ENCODE measurements at regions not wholly inside any gene's neighbourhood (a gene's known extent, or its start where the extent isn't known, plus 50 kb on each side); places are given as distances from the start of the nearest gene placed in this dataset.

- Histone ChIP-seq H3K9me3 (ENCODE audit: control insufficient read depth, insufficient read depth, low read depth, low read length) (no peaks in the 10 kb centered on the region), H3K27ac (ENCODE audit: extremely low read depth, low read depth, low read length) (no peak overlapping the region), H3K36me3 (ENCODE audit: control insufficient read depth in 2 of 2, insufficient read depth in 1 of 2, low read length in 2 of 2) (no peaks in the 10 kb centered on the region), H3K4me3 (ENCODE audit: low read depth, low read length) (no peak overlapping the region), H3K4me1 (ENCODE audit: control insufficient read depth, insufficient read depth, low read length) (no peaks in the 10 kb centered on the region)
- TF ChIP-seq ZNF157 (tag by site-specific recombination; IDR thresholded peaks at IDR 0.05): no peak
- TF ChIP-seq, protein P1, sequence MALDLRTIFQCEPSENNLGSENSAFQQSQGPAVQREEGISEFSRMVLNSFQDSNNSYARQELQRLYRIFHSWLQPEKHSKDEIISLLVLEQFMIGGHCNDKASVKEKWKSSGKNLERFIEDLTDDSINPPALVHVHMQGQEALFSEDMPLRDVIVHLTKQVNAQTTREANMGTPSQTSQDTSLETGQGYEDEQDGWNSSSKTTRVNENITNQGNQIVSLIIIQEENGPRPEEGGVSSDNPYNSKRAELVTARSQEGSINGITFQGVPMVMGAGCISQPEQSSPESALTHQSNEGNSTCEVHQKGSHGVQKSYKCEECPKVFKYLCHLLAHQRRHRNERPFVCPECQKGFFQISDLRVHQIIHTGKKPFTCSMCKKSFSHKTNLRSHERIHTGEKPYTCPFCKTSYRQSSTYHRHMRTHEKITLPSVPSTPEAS (tag by site-specific recombination; IDR thresholded peaks at IDR 0.05): no peak
- TF ChIP-seq ZNF404 (tag by site-specific recombination; IDR thresholded peaks at IDR 0.05): no peak
- TF ChIP-seq ZNF133 (tag by site-specific recombination; IDR thresholded peaks at IDR 0.05): no peak
- ChIA-PET POLR2A (no interaction called here), CTCF (no interaction called here)
These were observed 133.2 kb downstream of the DNAJB6 start for GRCh38 chr7:157470017-157470322.

- no peak for TF ChIP-seq EGR2 (tag by site-specific recombination; IDR thresholded peaks at IDR 0.05; ENCODE audit: low read depth)
- TF ChIP-seq KLF7 (tag by site-specific recombination; IDR thresholded peaks at IDR 0.05; ENCODE audit: borderline replicate concordance): no peak
- TF ChIP-seq, protein P2, sequence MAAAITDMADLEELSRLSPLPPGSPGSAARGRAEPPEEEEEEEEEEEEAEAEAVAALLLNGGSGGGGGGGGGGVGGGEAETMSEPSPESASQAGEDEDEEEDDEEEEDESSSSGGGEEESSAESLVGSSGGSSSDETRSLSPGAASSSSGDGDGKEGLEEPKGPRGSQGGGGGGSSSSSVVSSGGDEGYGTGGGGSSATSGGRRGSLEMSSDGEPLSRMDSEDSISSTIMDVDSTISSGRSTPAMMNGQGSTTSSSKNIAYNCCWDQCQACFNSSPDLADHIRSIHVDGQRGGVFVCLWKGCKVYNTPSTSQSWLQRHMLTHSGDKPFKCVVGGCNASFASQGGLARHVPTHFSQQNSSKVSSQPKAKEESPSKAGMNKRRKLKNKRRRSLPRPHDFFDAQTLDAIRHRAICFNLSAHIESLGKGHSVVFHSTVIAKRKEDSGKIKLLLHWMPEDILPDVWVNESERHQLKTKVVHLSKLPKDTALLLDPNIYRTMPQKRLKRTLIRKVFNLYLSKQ (tag by site-specific recombination; IDR thresholded peaks at IDR 0.05; ENCODE audit: borderline replicate concordance): no peak
- no peak for TF ChIP-seq ZNF280D (tag by site-specific recombination; IDR thresholded peaks at IDR 0.05)
- no peak for TF ChIP-seq PBX3 (CRISPR knock-in tag; IDR thresholded peaks at IDR 0.05)
- TF ChIP-seq ZNF16 (tag by site-specific recombination; IDR thresholded peaks at IDR 0.05; ENCODE audit: low read depth): no peak
- TF ChIP-seq, protein P3, sequence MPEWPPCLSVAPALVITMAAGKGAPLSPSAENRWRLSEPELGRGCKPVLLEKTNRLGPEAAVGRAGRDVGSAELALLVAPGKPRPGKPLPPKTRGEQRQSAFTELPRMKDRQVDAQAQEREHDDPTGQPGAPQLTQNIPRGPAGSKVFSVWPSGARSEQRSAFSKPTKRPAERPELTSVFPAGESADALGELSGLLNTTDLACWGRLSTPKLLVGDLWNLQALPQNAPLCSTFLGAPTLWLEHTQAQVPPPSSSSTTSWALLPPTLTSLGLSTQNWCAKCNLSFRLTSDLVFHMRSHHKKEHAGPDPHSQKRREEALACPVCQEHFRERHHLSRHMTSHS (tag by site-specific recombination; IDR thresholded peaks at IDR 0.05): no peak
- TF ChIP-seq ZNF341 (tag by site-specific recombination; IDR thresholded peaks at IDR 0.05; ENCODE audit: low read depth): no peak
- TF ChIP-seq HOXA7 (CRISPR knock-in tag; IDR thresholded peaks at IDR 0.05; ENCODE audit: borderline replicate concordance): no peak
- TF ChIP-seq HIC1 (tag by site-specific recombination; IDR thresholded peaks at IDR 0.05): no peak
- no peak for TF ChIP-seq SCRT2 (tag by site-specific recombination; IDR thresholded peaks at IDR 0.05)
- TF ChIP-seq, protein P4, sequence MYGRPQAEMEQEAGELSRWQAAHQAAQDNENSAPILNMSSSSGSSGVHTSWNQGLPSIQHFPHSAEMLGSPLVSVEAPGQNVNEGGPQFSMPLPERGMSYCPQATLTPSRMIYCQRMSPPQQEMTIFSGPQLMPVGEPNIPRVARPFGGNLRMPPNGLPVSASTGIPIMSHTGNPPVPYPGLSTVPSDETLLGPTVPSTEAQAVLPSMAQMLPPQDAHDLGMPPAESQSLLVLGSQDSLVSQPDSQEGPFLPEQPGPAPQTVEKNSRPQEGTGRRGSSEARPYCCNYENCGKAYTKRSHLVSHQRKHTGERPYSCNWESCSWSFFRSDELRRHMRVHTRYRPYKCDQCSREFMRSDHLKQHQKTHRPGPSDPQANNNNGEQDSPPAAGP (tag by site-specific recombination; IDR thresholded peaks at IDR 0.05): no peak
- TF ChIP-seq, protein P5, sequence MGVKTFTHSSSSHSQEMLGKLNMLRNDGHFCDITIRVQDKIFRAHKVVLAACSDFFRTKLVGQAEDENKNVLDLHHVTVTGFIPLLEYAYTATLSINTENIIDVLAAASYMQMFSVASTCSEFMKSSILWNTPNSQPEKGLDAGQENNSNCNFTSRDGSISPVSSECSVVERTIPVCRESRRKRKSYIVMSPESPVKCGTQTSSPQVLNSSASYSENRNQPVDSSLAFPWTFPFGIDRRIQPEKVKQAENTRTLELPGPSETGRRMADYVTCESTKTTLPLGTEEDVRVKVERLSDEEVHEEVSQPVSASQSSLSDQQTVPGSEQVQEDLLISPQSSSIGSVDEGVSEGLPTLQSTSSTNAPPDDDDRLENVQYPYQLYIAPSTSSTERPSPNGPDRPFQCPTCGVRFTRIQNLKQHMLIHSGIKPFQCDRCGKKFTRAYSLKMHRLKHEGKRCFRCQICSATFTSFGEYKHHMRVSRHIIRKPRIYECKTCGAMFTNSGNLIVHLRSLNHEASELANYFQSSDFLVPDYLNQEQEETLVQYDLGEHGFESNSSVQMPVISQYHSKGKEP (tag by site-specific recombination; IDR thresholded peaks at IDR 0.05): no peak
- ChIA-PET POLR2A (no interaction called here), CTCF (interaction anchor here (0.6 kb wide), 2 partner anchors 22 to 38 kb away, joined by 3 read pairs; no protein-coding TSS in a partner anchor)
These were observed 133.9 kb downstream of the DNAJB6 start for GRCh38 chr7:157470701-157471131.

More at GRCh38 chr7:157470701-157471131, 133.9 kb downstream of the DNAJB6 start:
- Histone ChIP-seq H3K4me1 (ENCODE audit: control insufficient read depth, insufficient read depth, low read length) (no peaks in the 10 kb centered on the region), H3K9me3 (ENCODE audit: control insufficient read depth, insufficient read depth, low read depth, low read length) (no peaks in the 10 kb centered on the region), H3K27ac (ENCODE audit: extremely low read depth, low read depth, low read length) (no peak overlapping the region), H3K4me3 (ENCODE audit: low read depth, low read length) (no peak overlapping the region), H3K36me3 (ENCODE audit: control insufficient read depth in 2 of 2, insufficient read depth in 1 of 2, low read length in 2 of 2) (no peaks in the 10 kb centered on the region)

All from HEK293 (cell line).